ENCODE measurements at regions not wholly inside any gene's neighbourhood (a gene's known extent, or its start where the extent isn't known, plus 50 kb on each side); places are given as distances from the start of the nearest gene placed in this dataset.
"Not testable (repeated sequence)": the region's sequence is repeated elsewhere in the genome, so short reads cannot be mapped to it uniquely, and the experiment has no call there.

GRCh38 chr13:76250211-76250610 is 614.1 kb downstream of the LMO7 start:
- Histone ChIP-seq H3K9me3 (no peaks in the 10 kb centered on the region), H3K4me1 (no peaks in the 10 kb centered on the region), H3K27me3 (no peaks in the 10 kb centered on the region), H3K4me3 (no peak overlapping the region), H3K36me3 (no peaks in the 10 kb centered on the region), H3K27ac (no peak overlapping the region)
- WGBS, 2 donors (ENCODE audit: low coverage in 1 of 2), result 44 to 57% methylated on average over 2 of the region's 2 CpGs
- no peak for ATAC-seq
- TF ChIP-seq POLR2AphosphoS5 (IDR thresholded peaks at IDR 0.05), result no peak
- TF ChIP-seq CTCF (IDR thresholded peaks at IDR 0.05), result no peak
- no peak for TF ChIP-seq EP300 (IDR thresholded peaks at IDR 0.05)
- TF ChIP-seq POLR2A (IDR thresholded peaks at IDR 0.05), result no peak

- 13 to 31% methylated on average over 1 of the region's 1 CpG for WGBS, 2 donors (ENCODE audit: low coverage in 1 of 2)
- H3K36me3 ChIP-seq, result no peaks in the 10 kb centered on the region
- no peaks in the 10 kb centered on the region for H3K27me3 ChIP-seq
- ATAC-seq, result no peak
- H3K4me3 ChIP-seq, result no peak overlapping the region
- no peaks in the 10 kb centered on the region for H3K9me3 ChIP-seq
- H3K27ac ChIP-seq, result no peak overlapping the region
- no peaks in the 10 kb centered on the region for H3K4me1 ChIP-seq
- TF ChIP-seq POLR2A (IDR thresholded peaks at IDR 0.05), result no peak
- no peak for TF ChIP-seq CTCF (IDR thresholded peaks at IDR 0.05)
Measured at GRCh38 chr13:76245920-76246319, 609.8 kb downstream of the LMO7 start.

- 40 to 75% methylated on average over 2 to 4 of the region's 4 CpGs for WGBS, 2 donors (ENCODE audit: low coverage in 1 of 2)
- Histone ChIP-seq H3K4me3 (no peak overlapping the region), H3K27ac (no peak overlapping the region), H3K4me1 (no peaks in the 10 kb centered on the region), H3K36me3 (no peaks in the 10 kb centered on the region), H3K9me3 (no peaks in the 10 kb centered on the region), H3K27me3 (no peaks in the 10 kb centered on the region)
- TF ChIP-seq POLR2AphosphoS5 (IDR thresholded peaks at IDR 0.05), result no peak
- TF ChIP-seq EP300 (IDR thresholded peaks at IDR 0.05), result no peak
- TF ChIP-seq POLR2A (IDR thresholded peaks at IDR 0.05), result no peak
- TF ChIP-seq CTCF (IDR thresholded peaks at IDR 0.05), result no peak
- ATAC-seq, result no peak
Measured at GRCh38 chr13:76245211-76245610, 609.1 kb downstream of the LMO7 start.

GRCh38 chr13:76243120-76243519 is 607.0 kb downstream of the LMO7 start:
- WGBS, 2 donors (ENCODE audit: low coverage in 1 of 2), result 69 to 70% methylated on average over 2 to 5 of the region's 8 CpGs
- not testable (repeated sequence) for ATAC-seq, H3K27me3 ChIP-seq

GRCh38 chr13:76239031-76239680 is 603.0 kb downstream of the LMO7 start:
- Histone ChIP-seq H3K9me3 (no peaks in the 10 kb centered on the region), H3K36me3 (no peaks in the 10 kb centered on the region), H3K27ac (no peak overlapping the region), H3K27me3 (no peaks in the 10 kb centered on the region), H3K4me3 (no peak overlapping the region), H3K4me1 (no peaks in the 10 kb centered on the region)
- no peak for TF ChIP-seq CTCF (IDR thresholded peaks at IDR 0.05)
- TF ChIP-seq POLR2A (IDR thresholded peaks at IDR 0.05), result no peak
- no peak for TF ChIP-seq POLR2AphosphoS5 (IDR thresholded peaks at IDR 0.05)
- no peak for TF ChIP-seq EP300 (IDR thresholded peaks at IDR 0.05)
- WGBS, 2 donors (ENCODE audit: low coverage in 1 of 2), result 89 to 94% methylated on average over 4 of the region's 4 CpGs
- no peak for ATAC-seq

More at GRCh38 chr13:76243120-76243519, 607.0 kb downstream of the LMO7 start:
- not testable (repeated sequence) for H3K36me3 ChIP-seq, H3K4me3 ChIP-seq, H3K9me3 ChIP-seq, H3K27ac ChIP-seq, H3K4me1 ChIP-seq
